Colonic mucosa (tissue), 4 donors: ENCODE measurements at regions not wholly inside any gene's neighbourhood (a gene's known extent, or its start where the extent isn't known, plus 50 kb on each side); places are given as distances from the start of the nearest gene placed in this dataset.

Source experiments
- DNase-seq: peaks from one replicate; pipeline ENCODE4 v3.0.0-alpha.2; 2020
- H3K27ac ChIP-seq: fragments of 200-600 bp; one replicate; pipeline ENCODE4 v1.8.0; 2021
- H3K27me3 ChIP-seq: fragments of 200-600 bp; one replicate; pipeline ENCODE4 v1.8.0; 2021
- H3K36me3 ChIP-seq: fragments of 200-600 bp; one replicate; pipeline ENCODE4 v1.8.0; 2021
- H3K4me1 ChIP-seq: fragments of 200-600 bp; one replicate; pipeline ENCODE4 v1.8.0; 2021; ENCODE audit warnings: mild to moderate bottlenecking
- H3K4me3 ChIP-seq: fragments of 200-600 bp; one replicate; pipeline ENCODE4 v1.8.0; 2021
- H3K9ac ChIP-seq, 2 donors: one replicate each; pipeline ENCODE4 v1.7.0; 2013; ENCODE audit warnings: control low read depth in 2 of 2, low read depth in 2 of 2, low read length in 2 of 2
- H3K9me3 ChIP-seq: fragments of 200-600 bp; one replicate; pipeline ENCODE4 v1.8.0; 2021
- intact Hi-C: fragments of 100-400 bp; cut with DNase I; formaldehyde crosslinking; loops from one replicate; pipeline ENCODE4 v1.14.1; 2022
- TF ChIP-seq, protein P1 (sequence below): fragments of 200-600 bp; IDR thresholded peaks from one replicate; pipeline ENCODE4 v1.8.0; 2022; ENCODE audit warnings: antibody characterized with exemption, mild to moderate bottlenecking
- donor health status: healthy.
- donor health status: DM: no; HTN: no; CAD: no.
- donor health status: DM: no; HTN: no; CAD: no.

DNA sequence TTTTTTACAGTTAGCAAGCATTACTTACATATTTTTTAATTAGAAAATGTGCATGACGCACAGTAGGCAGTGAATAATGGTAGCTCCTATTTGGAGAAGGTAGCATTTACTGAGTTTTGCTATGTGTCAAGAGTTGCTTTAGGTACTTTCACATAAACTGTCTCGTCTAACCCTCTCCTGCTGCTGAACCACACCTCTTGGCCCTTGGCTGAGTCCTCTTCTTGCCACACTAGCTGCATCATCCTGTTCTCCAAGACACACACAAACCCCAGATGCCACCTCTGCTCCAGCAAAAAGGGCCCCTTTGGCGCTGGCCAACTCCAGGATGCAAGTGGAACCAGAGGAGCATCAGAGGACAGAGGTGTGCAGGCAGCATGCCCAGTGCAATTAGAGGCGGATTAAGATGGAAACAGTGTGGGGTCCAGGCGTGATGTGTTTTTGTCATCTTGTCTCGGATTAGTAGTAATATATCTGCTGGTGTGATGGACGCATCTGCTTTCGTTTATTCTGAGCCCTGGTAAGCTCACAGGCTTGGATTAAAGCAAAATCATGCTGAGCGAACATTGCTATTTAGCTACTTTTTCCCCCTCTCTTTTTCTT, 367.0 kb upstream of the CADM1 start:
- no peak overlapping the region for H3K4me3 ChIP-seq
- no peak overlapping the region for H3K9ac ChIP-seq
- no peak overlapping the region for H3K27ac ChIP-seq
- TF ChIP-seq, protein P1, sequence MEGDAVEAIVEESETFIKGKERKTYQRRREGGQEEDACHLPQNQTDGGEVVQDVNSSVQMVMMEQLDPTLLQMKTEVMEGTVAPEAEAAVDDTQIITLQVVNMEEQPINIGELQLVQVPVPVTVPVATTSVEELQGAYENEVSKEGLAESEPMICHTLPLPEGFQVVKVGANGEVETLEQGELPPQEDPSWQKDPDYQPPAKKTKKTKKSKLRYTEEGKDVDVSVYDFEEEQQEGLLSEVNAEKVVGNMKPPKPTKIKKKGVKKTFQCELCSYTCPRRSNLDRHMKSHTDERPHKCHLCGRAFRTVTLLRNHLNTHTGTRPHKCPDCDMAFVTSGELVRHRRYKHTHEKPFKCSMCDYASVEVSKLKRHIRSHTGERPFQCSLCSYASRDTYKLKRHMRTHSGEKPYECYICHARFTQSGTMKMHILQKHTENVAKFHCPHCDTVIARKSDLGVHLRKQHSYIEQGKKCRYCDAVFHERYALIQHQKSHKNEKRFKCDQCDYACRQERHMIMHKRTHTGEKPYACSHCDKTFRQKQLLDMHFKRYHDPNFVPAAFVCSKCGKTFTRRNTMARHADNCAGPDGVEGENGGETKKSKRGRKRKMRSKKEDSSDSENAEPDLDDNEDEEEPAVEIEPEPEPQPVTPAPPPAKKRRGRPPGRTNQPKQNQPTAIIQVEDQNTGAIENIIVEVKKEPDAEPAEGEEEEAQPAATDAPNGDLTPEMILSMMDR, result no peak
- intact Hi-C loops, result no loop called here
- no peaks in the 10 kb centered on the region for H3K4me1 ChIP-seq
- H3K9me3 ChIP-seq, result no peaks in the 10 kb centered on the region
- H3K36me3 ChIP-seq, result no peaks in the 10 kb centered on the region
- DNase-seq, result no peak
- no peaks in the 10 kb centered on the region for H3K27me3 ChIP-seq

DNA sequence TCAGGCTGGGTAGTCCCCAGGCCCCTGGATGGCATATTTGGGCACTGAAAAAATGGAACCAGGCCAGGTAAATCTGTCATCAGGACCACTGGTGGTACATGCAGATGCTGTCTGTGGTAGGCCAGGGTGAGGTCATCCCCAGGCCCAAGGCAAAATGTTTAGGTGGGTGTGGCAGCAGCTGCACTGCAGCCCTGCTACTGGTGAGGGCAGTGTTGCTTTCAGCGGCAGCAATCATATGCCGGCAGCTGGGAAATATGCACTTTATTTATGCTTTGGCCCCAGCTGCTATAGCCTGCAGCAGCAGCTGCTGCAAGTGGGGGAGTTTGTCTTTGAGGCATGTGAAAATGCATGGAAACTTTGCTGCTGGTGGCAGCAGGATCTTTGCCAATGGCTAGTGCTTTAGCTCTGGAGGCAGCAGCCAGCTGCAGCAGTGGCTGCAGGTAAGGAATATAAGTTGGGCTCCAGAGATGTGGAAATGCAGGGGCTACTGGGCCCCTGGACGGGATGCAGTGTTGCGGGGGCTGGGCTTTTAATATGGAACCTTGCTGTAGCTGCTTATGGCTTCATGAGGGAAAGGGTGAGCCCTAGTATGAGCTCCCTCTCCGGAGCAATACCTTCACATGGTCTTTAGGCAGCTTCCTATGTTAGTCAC, 365.7 kb upstream of the CADM1 start:
- DNase-seq, result no peak
- no peaks in the 10 kb centered on the region for H3K4me1 ChIP-seq
- no peaks in the 10 kb centered on the region for H3K27me3 ChIP-seq
- TF ChIP-seq, protein P1, result peak; percentile 34
- no peak overlapping the region for H3K27ac ChIP-seq
- no peak overlapping the region for H3K9ac ChIP-seq
- H3K4me3 ChIP-seq, result no peak overlapping the region
- intact Hi-C loops, result no loop called here
- no peaks in the 10 kb centered on the region for H3K36me3 ChIP-seq
- no peaks in the 10 kb centered on the region for H3K9me3 ChIP-seq

DNA sequence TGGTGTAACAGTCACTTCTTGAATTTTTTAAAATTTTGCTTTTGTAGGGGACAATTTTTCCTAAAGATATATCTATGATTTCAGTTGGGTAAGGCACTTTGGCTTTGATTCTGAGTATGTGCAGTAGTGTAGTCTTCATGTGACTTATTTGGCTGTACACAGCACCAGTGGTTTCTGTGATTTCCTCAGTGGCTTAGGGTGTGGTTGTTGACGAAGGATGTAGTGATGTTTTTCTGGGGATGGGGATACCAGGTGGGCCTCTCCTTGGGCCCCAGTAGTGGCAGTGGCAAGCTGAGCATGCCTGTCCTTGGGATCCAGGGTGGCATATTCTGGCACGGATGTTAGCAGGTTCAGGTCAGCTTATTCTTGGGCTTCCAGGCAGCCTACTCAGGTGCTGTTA, 364.9 kb upstream of the CADM1 start:
- intact Hi-C loops, result no loop called here
- DNase-seq, result no peak
- no peaks in the 10 kb centered on the region for H3K4me1 ChIP-seq

DNA sequence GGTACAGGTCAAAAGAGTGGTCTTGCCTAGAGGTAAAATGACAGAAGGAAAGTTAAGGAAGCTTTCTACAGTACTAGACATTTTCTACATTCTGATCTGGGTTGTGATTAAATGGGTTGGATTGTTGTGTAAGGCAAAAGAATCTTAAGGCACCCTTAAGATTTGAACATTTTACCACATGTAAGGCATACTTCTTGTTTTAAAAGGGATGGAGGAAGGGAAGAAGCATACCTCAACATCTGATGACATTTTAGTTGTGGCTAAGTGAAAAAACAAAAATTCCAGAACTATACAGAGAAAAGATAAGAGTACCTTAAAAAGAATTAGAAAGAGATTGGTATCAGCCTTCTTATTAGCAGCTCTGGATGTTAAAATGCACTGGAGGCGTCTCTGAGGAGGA, 356.0 kb upstream of the CADM1 start:
- TF ChIP-seq, protein P1, result no peak
- H3K4me3 ChIP-seq, result no peak overlapping the region
- no peak overlapping the region for H3K27ac ChIP-seq
- no peaks in the 10 kb centered on the region for H3K4me1 ChIP-seq
- H3K36me3 ChIP-seq, result no peaks in the 10 kb centered on the region
- H3K9me3 ChIP-seq, result no peaks in the 10 kb centered on the region
- H3K9ac ChIP-seq, result no peak overlapping the region
- no peak for DNase-seq
- intact Hi-C loops, result no loop called here
- no peaks in the 10 kb centered on the region for H3K27me3 ChIP-seq

More for the DNA sequence above, 364.9 kb upstream of the CADM1 start:
- Histone ChIP-seq H3K27me3 (no peaks in the 10 kb centered on the region), H3K36me3 (no peaks in the 10 kb centered on the region), H3K9ac (no peak overlapping the region), H3K9me3 (no peaks in the 10 kb centered on the region), H3K4me3 (no peak overlapping the region), H3K27ac (no peak overlapping the region)
- TF ChIP-seq, protein P1, result no peak

DNA sequence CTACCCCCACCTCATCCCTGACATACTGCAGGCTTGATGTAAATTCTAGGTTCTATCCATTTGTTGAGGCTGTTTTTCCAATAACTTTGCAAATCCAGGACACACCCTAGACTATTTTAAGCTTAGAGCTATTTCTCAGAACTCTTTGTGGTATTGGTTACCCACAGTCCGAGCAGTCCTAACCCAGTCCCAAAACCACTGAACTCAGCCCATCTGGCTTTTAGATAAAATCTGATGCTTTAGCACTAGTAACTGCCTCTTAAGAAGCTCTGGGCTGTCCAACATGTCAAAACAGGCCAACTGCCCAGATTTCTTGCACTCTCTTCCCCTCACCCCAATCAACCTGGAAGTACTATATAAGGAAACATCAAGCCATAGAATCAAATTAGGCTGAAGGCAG, 344.4 kb upstream of the CADM1 start:
- TF ChIP-seq, protein P1, result no peak
- H3K4me3 ChIP-seq, result no peak overlapping the region
- H3K4me1 ChIP-seq, result no peaks in the 10 kb centered on the region
- H3K27ac ChIP-seq, result no peak overlapping the region
- no peaks in the 10 kb centered on the region for H3K9me3 ChIP-seq
- no peaks in the 10 kb centered on the region for H3K36me3 ChIP-seq
- no peak for DNase-seq
- intact Hi-C loops, result no loop called here
- no peaks in the 10 kb centered on the region for H3K27me3 ChIP-seq
- no peak overlapping the region for H3K9ac ChIP-seq
